GM21526 (cell line): ENCODE measurements at regions not wholly inside any gene's neighbourhood (a gene's known extent, or its start where the extent isn't known, plus 50 kb on each side); places are given as distances from the start of the nearest gene placed in this dataset.
A peak's percentile ranks its signal among the peaks of the same experiment; 100 is the strongest.
"Not testable (repeated sequence)": the region's sequence is repeated elsewhere in the genome, so short reads cannot be mapped to it uniquely, and the experiment has no call there.

Experiments used
- ATAC-seq: cut with Tn5 transposase; IDR thresholded peaks from one replicate; pipeline ENCODE4 v1.9.1; 2021; ENCODE audit warnings: moderate library complexity; ENCODE audit not compliant: unreplicated experiment, low FRiP score

DNA sequence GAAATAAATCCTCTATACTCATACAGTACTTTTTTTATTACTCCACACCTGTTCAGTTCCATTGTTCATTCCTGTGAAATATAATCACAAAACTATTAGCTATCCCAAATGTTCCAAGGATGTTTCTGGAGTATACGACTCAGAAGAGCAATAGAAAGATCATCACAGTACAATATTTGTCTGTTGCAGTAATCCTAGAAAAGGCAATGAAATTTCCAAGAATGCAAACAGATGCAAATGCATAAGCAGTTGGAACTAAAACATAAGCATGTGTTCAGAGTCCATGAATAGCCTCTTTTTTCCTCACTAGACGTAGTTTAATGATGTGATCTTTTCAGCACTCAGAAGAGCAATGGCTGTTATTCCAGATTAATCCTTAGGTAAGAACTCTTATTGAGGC, 55.2 kb downstream of the RTL3 start:
- ATAC-seq, result no peak

DNA sequence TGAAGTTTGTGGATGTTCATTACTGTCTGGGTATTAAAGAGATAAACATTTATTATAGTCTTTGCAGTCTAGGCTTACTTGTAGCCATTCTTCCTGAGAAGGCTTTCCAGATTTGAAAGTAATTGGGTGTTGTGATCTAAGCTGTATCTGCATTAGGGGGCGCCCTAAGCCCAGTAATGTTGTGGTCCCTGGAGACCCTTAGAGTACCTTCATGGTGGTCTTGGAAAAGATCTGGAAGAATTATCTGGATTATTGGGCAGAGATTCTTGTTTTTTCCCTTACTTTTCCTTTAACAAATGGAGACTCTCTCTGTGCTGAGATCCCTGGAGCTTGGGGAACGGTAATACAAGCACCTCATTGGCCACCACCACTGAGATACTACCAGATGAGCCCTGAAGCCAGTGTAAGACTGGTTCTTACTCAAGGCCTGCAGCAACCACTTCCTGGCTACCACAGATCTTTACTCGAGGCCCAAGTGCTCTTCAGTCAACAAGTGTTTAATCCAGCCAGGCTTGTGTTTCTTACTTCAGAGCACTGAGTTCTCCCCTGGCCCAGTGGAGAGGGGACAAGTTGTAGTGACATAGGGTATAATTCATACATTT, 63.1 kb downstream of the RTL3 start:
- ATAC-seq, result no peak

DNA sequence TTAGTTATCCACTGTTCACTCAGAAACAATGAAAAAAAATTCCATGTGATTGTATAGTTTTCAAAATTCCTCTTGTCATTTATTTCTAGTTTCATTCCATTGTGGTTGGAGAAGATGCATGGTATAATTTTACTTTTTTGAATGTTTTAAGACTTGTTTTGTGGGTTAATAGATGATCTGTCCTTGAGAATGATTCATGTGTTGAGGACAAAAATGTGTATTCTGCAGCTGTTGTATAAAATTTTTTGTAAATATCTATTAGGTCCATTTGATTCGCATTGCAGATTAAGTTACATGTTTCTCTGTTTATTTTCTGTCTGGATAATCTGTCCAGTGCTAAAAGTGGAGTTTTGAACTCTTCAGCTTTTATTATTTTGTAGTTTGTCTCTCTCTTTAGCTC, 65.4 kb downstream of the RTL3 start:
- no peak for ATAC-seq

DNA sequence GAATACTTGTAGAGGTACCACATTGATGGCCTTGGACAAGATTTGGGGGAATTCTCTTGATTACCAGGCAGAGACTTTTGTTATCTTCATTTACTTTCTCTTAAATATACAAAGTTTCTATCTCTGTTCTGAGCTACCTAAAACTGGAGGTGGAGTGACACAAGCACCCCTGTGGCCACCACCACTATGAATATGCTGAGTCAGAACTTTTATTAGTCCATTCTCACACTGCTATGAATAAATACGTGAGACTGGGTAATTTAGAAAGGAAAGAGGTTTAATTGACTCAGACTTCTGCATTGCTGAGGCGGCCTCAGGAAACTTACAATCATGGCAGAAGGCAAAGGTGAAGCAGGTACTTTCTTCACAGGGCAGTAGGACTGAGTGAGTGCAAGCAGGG, 67.1 kb downstream of the RTL3 start:
- ATAC-seq, result no peak

DNA sequence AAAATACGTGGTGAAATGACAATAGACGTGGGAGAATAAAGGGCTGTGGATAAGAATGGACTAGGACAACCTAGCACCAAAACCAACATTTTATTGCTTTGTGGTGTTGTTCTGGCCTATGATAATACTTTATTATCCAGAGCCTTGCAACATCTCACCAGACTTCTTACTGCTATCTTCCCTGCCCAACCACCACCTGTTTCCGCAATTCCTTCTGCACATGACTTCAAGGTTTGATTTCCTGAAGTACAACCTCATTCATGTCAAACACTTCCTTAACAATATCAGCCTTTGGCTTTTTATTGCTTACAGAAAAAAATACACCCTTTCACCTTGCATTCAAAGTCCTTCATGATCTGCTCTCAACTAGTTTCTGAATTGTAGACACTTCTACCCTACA, 84.8 kb downstream of the RTL3 start:
- no peak for ATAC-seq

DNA sequence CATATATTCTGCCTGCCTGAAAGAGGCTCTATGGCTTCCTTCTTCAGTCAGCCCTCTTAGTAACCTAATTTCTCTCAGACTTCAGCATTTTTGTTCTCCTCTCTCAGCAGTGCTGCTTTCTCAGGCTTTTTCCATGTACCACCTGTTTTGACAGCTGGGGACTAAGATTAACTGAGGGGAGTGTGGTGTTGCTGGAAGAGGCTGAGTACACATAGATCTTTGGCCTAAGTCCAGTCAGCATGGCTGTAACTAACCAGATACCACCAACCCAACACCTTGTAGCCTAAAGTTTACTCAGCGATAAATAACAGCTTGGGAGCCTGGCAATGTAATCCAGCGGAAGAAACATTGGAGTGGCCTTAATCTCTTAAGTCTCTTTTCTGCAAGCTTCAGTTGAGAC, 85.5 kb downstream of the RTL3 start:
- ATAC-seq, result no peak

DNA sequence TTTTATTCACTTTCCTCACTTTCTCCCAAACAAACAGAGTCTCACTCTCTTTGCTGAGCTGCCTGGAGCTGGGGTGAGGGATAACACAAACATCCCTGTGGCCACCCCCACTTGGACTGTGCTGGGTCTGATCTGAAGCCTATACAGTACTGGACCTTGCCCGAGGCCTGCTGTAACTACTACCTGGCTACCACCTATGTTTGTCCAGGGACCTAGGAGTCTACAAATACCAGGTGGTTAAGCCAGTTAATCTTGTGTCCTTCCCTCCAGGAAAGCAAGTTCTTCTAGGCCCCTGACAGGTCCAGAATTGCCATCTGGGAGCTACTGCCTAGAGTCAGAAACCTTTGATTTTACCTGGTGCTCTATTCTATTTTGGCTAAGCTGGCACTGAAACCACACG, 87.3 kb downstream of the RTL3 start:
- ATAC-seq, result no peak

DNA sequence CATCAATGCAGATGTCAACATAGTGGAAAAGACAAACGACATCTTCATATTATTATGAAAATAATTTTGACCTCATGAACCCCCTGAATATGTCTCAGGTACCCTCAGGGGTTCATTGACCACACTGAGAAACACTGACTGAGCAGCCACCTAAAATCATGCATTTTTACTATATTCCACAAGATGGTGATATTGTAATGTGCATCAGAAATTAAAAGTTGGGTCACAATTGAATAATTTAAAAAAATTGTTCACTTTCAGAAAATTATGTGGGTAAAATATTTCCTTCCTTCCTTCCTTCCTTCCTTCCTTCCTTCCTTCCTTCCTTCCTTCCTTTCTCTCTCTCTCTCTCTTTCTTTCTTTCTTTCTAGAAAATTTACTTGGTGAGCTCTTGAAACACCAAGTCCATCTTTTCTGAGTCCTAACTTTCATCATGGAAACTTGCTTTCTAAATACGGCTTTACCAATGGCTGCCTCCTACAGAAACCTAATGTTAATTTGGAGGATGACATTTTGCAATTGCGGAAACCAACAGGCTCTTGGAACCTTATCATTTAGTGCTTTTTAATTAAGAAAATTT, 103.6 kb downstream of the RTL3 start:
- ATAC-seq, result no peak

DNA sequence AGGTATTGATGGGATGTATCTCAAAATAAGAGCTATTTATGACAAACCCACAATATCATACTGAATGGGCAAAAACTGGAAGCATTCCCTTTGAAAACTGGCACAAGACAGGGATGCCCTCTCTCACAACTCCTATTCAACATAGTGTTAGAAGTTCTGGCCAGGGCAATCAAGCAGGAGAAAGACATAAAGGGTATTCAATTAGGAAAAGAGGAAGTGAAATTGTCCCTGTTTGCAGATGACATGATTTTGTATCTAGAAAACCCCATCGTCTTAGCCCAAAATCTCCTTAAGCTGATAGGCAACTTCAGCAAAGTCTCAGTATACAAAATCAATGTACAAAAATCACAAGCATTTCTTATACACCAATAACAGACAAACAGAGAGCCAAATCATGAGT, 106.5 kb downstream of the RTL3 start:
- ATAC-seq, result not testable (repeated sequence)

DNA sequence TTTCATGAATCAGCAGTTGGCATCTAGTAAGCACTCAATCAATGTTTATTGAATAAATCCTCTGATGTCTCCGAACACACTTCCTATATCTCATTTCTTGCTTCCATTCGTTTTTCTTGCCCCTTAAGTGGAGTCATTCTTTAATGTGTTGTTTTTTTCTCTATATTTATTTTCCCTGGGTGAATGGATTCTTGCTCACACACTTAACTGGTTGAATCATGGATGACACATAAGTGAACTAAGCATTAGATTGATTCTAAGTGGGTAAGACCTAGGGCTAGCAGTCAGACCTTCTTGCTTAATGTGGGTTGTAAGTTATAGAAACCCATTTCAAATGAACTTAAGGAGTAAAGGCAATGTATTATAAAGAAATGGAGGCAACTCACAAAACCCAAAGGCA, 111.1 kb downstream of the RTL3 start:
- ATAC-seq, result no peak

DNA sequence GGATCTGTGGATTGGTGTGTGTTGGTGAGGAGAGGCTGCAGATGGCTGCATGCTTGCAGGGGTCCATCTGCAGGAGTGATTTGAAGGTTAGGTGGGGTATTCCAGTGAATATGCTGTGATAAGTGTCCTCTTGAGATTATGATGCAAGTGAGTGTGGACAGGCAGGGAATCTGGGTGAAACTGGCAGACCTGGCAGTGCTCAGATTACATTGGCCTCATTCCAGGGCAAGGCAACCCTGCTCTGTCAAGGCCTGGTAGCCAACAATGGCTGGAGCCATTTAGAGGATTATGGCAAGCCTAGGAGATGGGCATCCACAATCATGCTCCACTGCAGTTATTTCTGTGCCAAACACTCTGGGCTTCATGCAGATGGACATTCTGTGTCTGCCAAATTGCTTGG, 113.9 kb downstream of the RTL3 start:
- ATAC-seq, result no peak

DNA sequence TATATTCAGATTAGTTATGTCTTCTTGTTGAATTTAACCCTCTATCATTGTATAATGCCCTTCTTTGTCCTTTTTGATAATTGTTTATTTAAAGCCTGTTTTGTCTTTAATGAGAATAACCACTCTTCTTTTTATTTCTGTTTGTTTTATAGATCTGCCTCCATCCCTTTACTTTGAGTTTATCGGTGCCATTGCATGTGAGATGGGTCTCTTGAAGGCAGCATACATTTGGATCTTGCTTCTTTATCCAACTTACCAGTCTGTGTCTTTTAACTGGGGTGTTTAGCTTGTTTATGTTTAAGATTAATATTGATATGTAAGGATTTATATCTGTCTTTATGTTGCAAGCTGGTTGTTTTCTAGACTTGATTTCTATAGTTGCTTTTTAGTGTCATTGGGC, 115.8 kb downstream of the RTL3 start:
- no peak for ATAC-seq

DNA sequence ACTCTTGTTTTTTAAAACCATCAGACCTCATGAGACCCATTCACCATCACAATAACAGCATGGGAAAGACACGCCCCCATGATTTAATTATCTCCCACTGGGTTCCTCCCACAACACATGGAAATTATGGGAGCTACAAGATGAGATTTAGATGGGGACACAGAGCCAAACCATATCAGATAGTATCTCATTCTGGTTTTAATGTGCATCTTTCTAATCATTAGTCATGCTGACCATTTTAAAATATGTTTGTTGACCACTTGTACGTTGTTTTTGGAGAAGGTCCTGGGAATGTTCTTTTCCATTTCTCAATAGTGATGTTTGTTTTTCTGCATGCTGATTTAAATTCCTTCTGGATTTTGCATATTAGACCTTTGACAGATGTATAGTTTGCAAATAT, 119.0 kb downstream of the RTL3 start:
- ATAC-seq, result no peak

DNA sequence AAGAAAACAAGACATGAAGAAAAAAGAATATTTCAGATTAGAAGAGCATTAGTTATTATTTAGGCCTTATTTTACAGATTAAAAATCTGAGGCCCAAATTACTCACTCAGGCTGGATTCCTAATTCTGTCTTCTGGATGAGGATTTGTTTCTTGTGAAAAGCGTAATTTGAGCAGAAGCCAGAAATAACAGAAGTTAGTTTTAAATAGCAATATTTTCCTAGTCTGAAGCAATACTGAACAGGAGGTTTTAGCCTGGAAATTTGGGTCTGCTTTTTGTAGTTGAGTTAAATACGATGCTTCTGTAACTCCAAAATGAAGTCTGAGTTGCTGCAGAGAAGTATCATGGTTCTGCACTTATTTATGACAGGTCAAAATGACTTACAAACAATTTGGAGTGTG, 124.9 kb downstream of the RTL3 start:
- no peak for ATAC-seq

DNA sequence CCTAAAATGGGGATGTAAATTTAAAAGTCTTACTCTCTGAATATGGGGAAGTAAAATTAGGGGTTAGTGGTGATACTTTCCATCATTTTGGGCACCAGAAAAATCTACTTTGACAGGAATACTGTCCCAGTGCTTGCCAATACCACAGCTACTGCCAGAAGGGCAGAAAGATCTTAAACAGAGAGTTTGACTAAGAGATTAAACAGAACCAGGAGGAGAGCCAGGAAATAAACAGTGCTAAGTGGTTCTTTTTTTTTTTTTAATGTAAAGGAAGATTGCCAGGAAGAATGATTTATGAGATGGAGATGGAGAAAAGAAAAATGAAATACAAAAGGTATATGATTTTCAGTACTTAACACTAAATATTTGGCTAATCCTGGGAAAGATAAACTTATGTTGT, 126.8 kb downstream of the RTL3 start:
- ATAC-seq, result no peak

DNA sequence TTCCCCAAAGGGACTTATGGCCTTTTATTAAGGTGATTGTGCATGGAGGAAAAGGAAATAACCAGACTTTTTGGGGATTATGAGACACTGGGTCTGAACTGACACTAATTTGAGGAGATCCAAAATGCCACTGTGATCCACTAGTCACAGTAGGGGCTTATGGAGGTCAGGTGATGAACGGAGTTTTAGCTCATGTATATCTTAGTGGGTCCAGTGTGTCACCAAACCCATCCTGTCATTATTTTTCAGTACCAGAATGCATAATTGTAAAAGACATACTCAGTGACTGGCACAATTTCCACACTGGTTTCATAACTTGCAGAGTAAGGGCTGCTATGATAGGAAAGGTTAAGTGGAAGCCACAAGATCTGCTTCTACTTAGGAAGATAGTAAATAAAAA, 131.3 kb downstream of the RTL3 start:
- ATAC-seq, result no peak

DNA sequence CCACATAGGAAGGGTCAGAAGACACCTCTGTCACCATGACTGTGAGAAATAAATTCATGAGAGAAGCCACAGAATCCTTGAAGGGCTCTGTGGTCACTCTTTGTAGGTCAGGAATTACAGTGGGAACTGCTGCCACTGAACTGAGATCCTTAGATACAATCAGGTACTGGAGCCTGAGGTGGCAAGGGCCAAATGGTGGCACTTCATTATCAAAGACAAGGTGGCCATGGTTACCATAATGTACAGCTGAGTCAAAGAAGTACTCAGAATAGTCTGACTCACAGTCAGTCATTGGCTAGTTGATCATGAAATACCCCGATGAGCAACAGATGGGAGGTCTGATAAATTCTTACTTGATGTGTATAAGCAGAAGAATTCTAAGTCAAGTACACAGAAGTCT, 131.9 kb downstream of the RTL3 start:
- ATAC-seq, result no peak

DNA sequence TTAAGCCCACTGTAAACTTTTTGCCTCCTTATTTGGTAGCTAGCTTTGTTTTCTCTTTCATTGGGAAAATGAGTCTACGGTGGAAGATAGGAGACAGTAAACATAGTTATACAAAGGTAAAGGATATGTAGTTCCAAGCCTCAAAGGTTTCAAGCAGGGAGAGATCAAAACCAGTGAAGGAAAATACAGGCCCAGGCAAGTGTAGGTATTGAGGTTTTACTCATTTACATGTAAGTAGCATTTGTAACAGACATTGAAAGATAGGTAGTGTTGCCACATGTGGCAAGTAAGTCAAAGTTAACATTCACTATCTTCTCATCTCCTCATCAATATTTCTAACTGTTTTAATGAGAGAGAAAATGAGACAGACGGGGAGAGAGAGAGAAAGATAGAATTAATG, 136.5 kb downstream of the RTL3 start:
- ATAC-seq, result no peak

DNA sequence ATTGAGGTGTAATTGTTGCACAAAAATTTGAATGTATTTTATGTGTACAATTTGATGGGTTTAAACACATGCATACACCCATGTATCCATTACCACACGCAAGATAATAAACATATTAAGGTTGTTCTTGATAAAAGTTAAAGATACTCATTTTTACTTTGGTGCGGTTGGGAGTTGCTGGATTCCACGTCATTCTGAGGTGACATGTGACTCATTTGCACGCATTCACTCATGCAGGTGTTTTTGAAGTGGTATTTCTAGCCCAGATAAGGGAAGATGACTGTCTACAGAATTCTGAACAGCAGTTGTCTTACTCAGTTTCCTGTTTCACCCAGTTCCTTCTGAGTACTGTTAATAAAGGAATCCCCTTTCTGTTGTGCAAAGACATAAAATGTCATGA, 142.0 kb downstream of the RTL3 start:
- peak; percentile 64 for ATAC-seq

DNA sequence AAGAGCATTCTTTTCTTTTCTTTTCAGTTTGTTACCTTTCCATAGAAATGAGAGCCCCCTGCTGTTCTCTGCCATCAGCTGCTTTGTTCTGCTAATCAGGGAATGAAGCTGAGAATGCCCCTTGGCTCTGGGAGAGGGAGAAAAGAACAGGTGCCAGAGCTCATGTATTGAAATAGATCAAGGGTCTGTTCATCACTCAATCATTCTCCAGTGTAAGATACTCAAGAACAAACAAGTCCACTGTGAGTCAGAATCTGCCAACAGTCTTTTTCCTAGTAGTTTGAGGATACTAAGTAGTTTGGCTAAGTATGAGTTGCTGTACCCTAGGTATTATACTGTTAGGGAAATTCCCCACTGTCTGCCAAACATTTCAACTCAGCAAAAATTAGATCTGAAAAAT, 144.3 kb downstream of the RTL3 start:
- ATAC-seq, result no peak

DNA sequence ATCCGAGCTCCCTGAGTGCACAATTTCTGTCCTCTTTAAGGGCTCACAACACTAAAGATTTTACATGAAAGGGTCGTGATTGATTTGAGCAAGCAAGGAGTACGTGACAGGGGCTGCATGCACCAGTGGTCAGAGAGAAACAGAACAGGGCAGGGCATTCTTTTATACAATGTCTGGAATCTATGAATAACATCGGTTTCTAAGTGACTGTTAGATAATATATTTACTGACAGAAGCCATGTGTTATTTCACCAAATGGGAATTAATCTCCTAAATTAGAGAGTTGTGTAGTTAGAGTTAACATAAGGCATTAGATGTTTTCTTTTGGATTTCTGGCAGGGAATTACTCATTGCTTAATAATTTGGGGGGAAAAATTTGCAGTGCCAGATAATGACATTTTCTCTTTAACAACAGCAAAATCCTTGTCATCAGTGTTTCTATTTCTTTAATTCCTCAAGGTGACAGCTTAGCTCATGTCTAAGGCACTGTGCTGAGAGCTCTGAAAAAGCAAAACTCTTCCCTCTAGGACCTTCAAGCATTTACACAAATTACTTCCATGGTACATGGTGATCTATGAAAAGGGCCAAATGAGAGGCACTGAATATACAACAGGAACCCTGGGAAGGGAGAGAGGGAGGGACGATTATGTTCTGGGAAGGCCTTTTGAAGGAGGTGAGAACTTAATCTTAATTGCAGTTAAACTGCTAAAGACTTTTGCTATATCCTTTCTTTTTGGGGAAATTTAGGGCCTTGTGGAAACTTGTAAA, 145.0 kb downstream of the RTL3 start:
- ATAC-seq, result no peak

DNA sequence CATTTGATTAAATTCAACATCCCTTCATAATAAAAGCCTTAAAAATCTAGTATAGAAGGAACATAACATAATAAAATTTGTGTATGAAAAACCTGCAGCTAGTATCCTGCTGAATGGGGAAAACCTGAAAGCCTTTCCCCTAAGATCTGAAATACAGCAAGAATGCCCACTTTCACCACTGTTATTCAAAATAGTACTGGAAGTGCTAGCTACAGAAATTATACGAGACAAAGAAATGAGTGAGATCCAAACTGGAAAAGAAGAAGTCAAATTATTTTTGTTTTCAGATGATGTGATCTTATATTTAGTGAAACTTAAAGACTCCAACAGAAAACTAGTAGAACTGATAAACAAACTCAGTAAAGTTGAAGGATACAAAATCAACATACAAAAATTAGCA, 152.9 kb downstream of the RTL3 start:
- ATAC-seq, result no peak
